ENCODE measurements at regions not wholly inside any gene's neighbourhood (a gene's known extent, or its start where the extent isn't known, plus 50 kb on each side); places are given as distances from the start of the nearest gene placed in this dataset.

DNA sequence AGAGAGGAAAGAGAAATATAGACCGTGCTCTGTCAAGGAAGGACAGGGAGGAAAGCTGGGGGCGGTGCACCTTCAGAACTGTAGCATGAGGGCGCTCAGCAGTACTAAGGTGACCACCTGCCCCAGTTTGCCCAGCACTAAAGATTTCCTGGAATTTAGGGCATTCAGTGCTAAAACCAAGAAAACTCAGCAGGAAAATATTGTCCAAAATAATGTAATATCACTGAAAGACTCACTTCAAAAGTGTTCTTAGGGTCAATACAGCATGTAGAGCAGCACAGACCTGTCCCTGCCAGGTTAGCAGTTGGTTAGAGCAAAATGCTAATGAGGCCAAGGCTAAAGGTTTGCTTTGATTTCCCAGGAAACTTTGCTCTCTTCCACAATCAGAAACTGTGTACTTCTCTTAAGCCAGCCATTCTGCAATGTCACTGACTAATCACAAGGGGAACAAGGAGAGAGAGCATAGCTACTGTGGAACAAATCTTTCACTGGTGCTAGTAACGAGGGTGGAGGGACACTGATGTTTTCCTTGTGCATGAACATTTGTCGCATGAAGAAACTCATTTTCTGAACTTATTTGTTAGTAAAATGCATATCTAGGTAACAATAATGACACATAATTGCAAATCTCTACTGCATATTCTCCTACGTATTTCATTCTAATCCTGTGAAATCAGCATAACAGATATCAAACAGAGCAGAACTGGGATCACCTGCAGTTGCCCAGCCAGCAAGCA, 53.0 kb upstream of the GRAMD2B start (continued):
- TF ChIP-seq, protein P1, sequence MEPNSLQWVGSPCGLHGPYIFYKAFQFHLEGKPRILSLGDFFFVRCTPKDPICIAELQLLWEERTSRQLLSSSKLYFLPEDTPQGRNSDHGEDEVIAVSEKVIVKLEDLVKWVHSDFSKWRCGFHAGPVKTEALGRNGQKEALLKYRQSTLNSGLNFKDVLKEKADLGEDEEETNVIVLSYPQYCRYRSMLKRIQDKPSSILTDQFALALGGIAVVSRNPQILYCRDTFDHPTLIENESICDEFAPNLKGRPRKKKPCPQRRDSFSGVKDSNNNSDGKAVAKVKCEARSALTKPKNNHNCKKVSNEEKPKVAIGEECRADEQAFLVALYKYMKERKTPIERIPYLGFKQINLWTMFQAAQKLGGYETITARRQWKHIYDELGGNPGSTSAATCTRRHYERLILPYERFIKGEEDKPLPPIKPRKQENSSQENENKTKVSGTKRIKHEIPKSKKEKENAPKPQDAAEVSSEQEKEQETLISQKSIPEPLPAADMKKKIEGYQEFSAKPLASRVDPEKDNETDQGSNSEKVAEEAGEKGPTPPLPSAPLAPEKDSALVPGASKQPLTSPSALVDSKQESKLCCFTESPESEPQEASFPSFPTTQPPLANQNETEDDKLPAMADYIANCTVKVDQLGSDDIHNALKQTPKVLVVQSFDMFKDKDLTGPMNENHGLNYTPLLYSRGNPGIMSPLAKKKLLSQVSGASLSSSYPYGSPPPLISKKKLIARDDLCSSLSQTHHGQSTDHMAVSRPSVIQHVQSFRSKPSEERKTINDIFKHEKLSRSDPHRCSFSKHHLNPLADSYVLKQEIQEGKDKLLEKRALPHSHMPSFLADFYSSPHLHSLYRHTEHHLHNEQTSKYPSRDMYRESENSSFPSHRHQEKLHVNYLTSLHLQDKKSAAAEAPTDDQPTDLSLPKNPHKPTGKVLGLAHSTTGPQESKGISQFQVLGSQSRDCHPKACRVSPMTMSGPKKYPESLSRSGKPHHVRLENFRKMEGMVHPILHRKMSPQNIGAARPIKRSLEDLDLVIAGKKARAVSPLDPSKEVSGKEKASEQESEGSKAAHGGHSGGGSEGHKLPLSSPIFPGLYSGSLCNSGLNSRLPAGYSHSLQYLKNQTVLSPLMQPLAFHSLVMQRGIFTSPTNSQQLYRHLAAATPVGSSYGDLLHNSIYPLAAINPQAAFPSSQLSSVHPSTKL (CRISPR knock-in tag; IDR thresholded peaks at IDR 0.05): peak; percentile 65
- TF ChIP-seq PTBP1 (IDR thresholded peaks at IDR 0.05; ENCODE audit: low read depth, low read length, poor library complexity, severe bottlenecking) (no peak), SALL1 (CRISPR knock-in tag; IDR thresholded peaks at IDR 0.05) (no peak), CREM (IDR thresholded peaks at IDR 0.05) (peak; percentile 29; the same call in 1 of the 2 replicates), CREM (CRISPR knock-in tag; IDR thresholded peaks at IDR 0.05) (no peak), KMT2B (CRISPR knock-in tag; IDR thresholded peaks at IDR 0.05) (peak; percentile 19; the same call in 1 of the 2 replicates), ARNT (IDR thresholded peaks at IDR 0.05) (no peak), ATF1 (CRISPR knock-in tag; IDR thresholded peaks at IDR 0.05) (0 out of 2 replicates have a peak, but pooled peaks have one; percentile 28), CCAR2 (optimal IDR thresholded peaks at IDR 0.05; ENCODE audit: low read depth, low read length) (no peak), HOXA5 (CRISPR knock-in tag; IDR thresholded peaks at IDR 0.05) (no peak), ATF7-NPFF (CRISPR knock-in tag; IDR thresholded peaks at IDR 0.05; ENCODE audit: low read depth) (no peak), ZNF292 (CRISPR knock-in tag; IDR thresholded peaks at IDR 0.05; ENCODE audit: borderline replicate concordance, low read depth) (peak; percentile 67; the same call in 1 of the 2 replicates), CEBPB (IDR thresholded peaks at IDR 0.05; ENCODE audit: borderline replicate concordance, low read depth, low read length) (0 out of 2 replicates have a peak, but pooled peaks have one; percentile 18), RXRB (CRISPR knock-in tag; IDR thresholded peaks at IDR 0.05; ENCODE audit: borderline replicate concordance) (peak; percentile 64), ZNF713 (CRISPR knock-in tag; IDR thresholded peaks at IDR 0.05) (no peak), ZNF230 (CRISPR knock-in tag; IDR thresholded peaks at IDR 0.05) (0 out of 2 replicates have a peak, but pooled peaks have one; percentile 36), ONECUT2 (CRISPR knock-in tag; IDR thresholded peaks at IDR 0.05) (no peak)
- TF ChIP-seq, protein P2, sequence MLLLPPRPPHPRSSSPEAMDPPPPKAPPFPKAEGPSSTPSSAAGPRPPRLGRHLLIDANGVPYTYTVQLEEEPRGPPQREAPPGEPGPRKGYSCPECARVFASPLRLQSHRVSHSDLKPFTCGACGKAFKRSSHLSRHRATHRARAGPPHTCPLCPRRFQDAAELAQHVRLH (CRISPR knock-in tag; IDR thresholded peaks at IDR 0.05; ENCODE audit: borderline replicate concordance, low read depth): peak; percentile 19; the same call in 1 of the 2 replicates
- TF ChIP-seq, protein P3, sequence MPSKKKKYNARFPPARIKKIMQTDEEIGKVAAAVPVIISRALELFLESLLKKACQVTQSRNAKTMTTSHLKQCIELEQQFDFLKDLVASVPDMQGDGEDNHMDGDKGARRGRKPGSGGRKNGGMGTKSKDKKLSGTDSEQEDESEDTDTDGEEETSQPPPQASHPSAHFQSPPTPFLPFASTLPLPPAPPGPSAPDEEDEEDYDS (CRISPR knock-in tag; IDR thresholded peaks at IDR 0.05): peak; percentile 66; the same call in 1 of the 2 replicates
- TF ChIP-seq, protein P4, sequence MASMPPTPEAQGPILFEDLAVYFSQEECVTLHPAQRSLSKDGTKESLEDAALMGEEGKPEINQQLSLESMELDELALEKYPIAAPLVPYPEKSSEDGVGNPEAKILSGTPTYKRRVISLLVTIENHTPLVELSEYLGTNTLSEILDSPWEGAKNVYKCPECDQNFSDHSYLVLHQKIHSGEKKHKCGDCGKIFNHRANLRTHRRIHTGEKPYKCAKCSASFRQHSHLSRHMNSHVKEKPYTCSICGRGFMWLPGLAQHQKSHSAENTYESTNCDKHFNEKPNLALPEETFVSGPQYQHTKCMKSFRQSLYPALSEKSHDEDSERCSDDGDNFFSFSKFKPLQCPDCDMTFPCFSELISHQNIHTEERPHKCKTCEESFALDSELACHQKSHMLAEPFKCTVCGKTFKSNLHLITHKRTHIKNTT (CRISPR knock-in tag; IDR thresholded peaks at IDR 0.05): no peak
- TF ChIP-seq, protein P5, sequence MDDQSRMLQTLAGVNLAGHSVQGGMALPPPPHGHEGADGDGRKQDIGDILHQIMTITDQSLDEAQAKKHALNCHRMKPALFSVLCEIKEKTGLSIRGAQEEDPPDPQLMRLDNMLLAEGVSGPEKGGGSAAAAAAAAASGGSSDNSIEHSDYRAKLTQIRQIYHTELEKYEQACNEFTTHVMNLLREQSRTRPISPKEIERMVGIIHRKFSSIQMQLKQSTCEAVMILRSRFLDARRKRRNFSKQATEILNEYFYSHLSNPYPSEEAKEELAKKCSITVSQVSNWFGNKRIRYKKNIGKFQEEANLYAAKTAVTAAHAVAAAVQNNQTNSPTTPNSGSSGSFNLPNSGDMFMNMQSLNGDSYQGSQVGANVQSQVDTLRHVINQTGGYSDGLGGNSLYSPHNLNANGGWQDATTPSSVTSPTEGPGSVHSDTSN (CRISPR knock-in tag; IDR thresholded peaks at IDR 0.05; ENCODE audit: borderline replicate concordance): no peak
- TF ChIP-seq, protein P6, sequence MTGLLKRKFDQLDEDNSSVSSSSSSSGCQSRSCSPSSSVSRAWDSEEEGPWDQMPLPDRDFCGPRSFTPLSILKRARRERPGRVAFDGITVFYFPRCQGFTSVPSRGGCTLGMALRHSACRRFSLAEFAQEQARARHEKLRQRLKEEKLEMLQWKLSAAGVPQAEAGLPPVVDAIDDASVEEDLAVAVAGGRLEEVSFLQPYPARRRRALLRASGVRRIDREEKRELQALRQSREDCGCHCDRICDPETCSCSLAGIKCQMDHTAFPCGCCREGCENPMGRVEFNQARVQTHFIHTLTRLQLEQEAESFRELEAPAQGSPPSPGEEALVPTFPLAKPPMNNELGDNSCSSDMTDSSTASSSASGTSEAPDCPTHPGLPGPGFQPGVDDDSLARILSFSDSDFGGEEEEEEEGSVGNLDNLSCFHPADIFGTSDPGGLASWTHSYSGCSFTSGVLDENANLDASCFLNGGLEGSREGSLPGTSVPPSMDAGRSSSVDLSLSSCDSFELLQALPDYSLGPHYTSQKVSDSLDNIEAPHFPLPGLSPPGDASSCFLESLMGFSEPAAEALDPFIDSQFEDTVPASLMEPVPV (CRISPR knock-in tag; IDR thresholded peaks at IDR 0.05): no peak

All from HepG2 (cell line).